Keratinocyte (primary cell): ENCODE measurements at regions not wholly inside any gene's neighbourhood (a gene's known extent, or its start where the extent isn't known, plus 50 kb on each side); places are given as distances from the start of the nearest gene placed in this dataset.

Source experiments
- DNase-seq: peaks from one replicate; pipeline ENCODE4 v3.0.0-alpha.2; 2011; ENCODE audit warnings: low read depth, missing footprints, low spot score
- FAIRE-seq: peaks from 2 replicates; lab custom pipeline; 2011; peaks lifted over from hg19 to GRCh38; lab: Jason Lieb, UNC
- H2AFZ ChIP-seq: 2 replicates; pipeline ENCODE4 v1.6.0; 2012; ENCODE audit warnings: low read length, control low read depth, inconsistent platforms; ENCODE audit not compliant: control insufficient read depth
- H3K27ac ChIP-seq: 2 replicates; pipeline ENCODE4 v1.5.1; 2011; ENCODE audit warnings: low read length; ENCODE audit not compliant: control insufficient read depth, insufficient read depth
- H3K27me3 ChIP-seq: 3 replicates; pipeline ENCODE4 v1.6.0; 2011; ENCODE audit warnings: low read length; ENCODE audit not compliant: control insufficient read depth, insufficient read depth; ENCODE audit errors: extremely low read depth
- H3K36me3 ChIP-seq, 2 experiments: 2 replicates in 1 of 2; 3 replicates in 1 of 2; pipeline ENCODE4 v1.5.1; 2011; ENCODE audit warnings: low read length in 2 of 2, mild to moderate bottlenecking in 1 of 2; ENCODE audit not compliant: control insufficient read depth in 2 of 2, insufficient read depth in 2 of 2; ENCODE audit errors: extremely low read depth in 1 of 2
- H3K4me1 ChIP-seq: 3 replicates; pipeline ENCODE4 v1.5.1; 2011; ENCODE audit warnings: low read length; ENCODE audit not compliant: control insufficient read depth, insufficient read depth; ENCODE audit errors: extremely low read depth
- H3K4me2 ChIP-seq: 3 replicates; pipeline ENCODE4 v1.6.0; 2011; ENCODE audit warnings: low read depth, low read length; ENCODE audit not compliant: control insufficient read depth, insufficient read depth; ENCODE audit errors: extremely low read depth
- H3K4me3 ChIP-seq, 3 experiments: fragments of 200-600 bp in 1 of 3; sonication (generic) in 1 of 3; 2 replicates in 2 of 3; 3 replicates in 1 of 3; pipeline ENCODE4 v1.5.1; 2011 to 2016; ENCODE audit warnings: low read length in 3 of 3, mild to moderate bottlenecking in 3 of 3, control low read depth in 2 of 3, inconsistent platforms in 1 of 3, low read depth in 1 of 3, mixed read lengths in 1 of 3, mixed run types in 1 of 3, moderate library complexity in 1 of 3; ENCODE audit not compliant: control insufficient read depth in 2 of 3, insufficient read depth in 2 of 3; ENCODE audit errors: extremely low read depth in 1 of 3
- H3K79me2 ChIP-seq: 2 replicates; pipeline ENCODE4 v1.6.0; 2012; ENCODE audit warnings: low read length; ENCODE audit not compliant: control insufficient read depth, insufficient read depth
- H3K9ac ChIP-seq: 3 replicates; pipeline ENCODE4 v1.6.0; 2011; ENCODE audit warnings: low read length; ENCODE audit not compliant: control insufficient read depth, insufficient read depth; ENCODE audit errors: extremely low read depth
- H3K9me1 ChIP-seq: 3 replicates; pipeline ENCODE4 v1.6.0; 2011; ENCODE audit warnings: low read length; ENCODE audit not compliant: control insufficient read depth, insufficient read depth; ENCODE audit errors: extremely low read depth
- H3K9me3 ChIP-seq: 2 replicates; pipeline ENCODE4 v1.5.1; 2012; ENCODE audit warnings: low read depth, low read length; ENCODE audit not compliant: control insufficient read depth
- H4K20me1 ChIP-seq: 3 replicates; pipeline ENCODE4 v1.6.0; 2011; ENCODE audit warnings: low read length; ENCODE audit not compliant: control insufficient read depth, insufficient read depth; ENCODE audit errors: extremely low read depth
- EZH2 ChIP-seq: IDR thresholded peaks from one replicate; pipeline ENCODE4 v1.6.1; 2012; ENCODE audit warnings: inconsistent platforms, mild to moderate bottlenecking, low read length, moderate library complexity
- dilution Hi-C: fragments of 300-500 bp; cut with MboI; formaldehyde crosslinking; loops from one replicate; pipeline ENCODE4 v1.7.0; 2020; ENCODE audit warnings: low sequenced_read_pairs; ENCODE audit not compliant: extremely low pct_ligation_motif_present
- TF ChIP-seq, protein P1 (sequence below), 3 experiments: IDR thresholded peaks in 1 of 3; conservative IDR thresholded peaks in 1 of 3; optimal IDR thresholded peaks in 1 of 3; 2 replicates in 2 of 3; 3 replicates in 1 of 3; pipeline versions ENCODE3 to v1.5.1; 2011; ENCODE audit warnings: low read length in 3 of 3, mild to moderate bottlenecking in 3 of 3, moderate library complexity in 2 of 3, control low read depth in 1 of 3, inconsistent platforms in 1 of 3; ENCODE audit not compliant: insufficient read depth in 2 of 3; ENCODE audit errors: extremely low read depth in 1 of 3

DNA sequence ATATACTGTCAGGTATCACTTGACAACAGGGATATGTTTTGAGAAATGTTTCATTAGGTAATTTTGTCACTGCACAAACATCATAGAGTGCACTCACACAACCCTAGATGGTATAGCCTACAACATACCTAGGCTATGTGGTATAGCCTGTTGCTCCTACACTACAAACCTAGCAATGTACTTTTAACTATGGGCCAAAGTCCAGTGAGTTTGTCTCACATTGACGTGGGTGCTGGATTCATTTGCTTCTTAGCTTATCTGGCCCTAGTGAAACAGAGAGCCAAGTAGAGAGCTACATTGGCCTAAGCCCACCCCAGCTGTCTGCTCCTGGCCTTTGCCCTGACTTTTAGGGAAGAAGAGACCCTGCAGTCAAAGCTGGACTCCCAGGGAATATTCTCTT lies 180.7 kb upstream of the EGFLAM start:
- FAIRE-seq: no peak
- Histone ChIP-seq H3K4me3 (no peak overlapping the region), H3K9me1 (no peaks in the 10 kb centered on the region), H4K20me1 (no peaks in the 10 kb centered on the region), H3K9ac (no peak overlapping the region), H3K27me3 (no peaks in the 10 kb centered on the region), H2AFZ (no peak overlapping the region), H3K4me2 (no peak overlapping the region), H3K9me3 (no peaks in the 10 kb centered on the region), H3K79me2 (no peaks in the 10 kb centered on the region), H3K36me3 (no peaks in the 10 kb centered on the region), H3K4me1 (peaks cover 6% of the 10 kb centered on the region), H3K27ac (no peak overlapping the region)
- dilution Hi-C loops: no loop called here
- no peak for TF ChIP-seq EZH2
- TF ChIP-seq, protein P1, sequence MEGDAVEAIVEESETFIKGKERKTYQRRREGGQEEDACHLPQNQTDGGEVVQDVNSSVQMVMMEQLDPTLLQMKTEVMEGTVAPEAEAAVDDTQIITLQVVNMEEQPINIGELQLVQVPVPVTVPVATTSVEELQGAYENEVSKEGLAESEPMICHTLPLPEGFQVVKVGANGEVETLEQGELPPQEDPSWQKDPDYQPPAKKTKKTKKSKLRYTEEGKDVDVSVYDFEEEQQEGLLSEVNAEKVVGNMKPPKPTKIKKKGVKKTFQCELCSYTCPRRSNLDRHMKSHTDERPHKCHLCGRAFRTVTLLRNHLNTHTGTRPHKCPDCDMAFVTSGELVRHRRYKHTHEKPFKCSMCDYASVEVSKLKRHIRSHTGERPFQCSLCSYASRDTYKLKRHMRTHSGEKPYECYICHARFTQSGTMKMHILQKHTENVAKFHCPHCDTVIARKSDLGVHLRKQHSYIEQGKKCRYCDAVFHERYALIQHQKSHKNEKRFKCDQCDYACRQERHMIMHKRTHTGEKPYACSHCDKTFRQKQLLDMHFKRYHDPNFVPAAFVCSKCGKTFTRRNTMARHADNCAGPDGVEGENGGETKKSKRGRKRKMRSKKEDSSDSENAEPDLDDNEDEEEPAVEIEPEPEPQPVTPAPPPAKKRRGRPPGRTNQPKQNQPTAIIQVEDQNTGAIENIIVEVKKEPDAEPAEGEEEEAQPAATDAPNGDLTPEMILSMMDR (optimal IDR thresholded peaks at IDR 0.05 in 1 of 3, IDR thresholded peaks at IDR 0.05 in 1 of 3, conservative IDR thresholded peaks at IDR 0.05 in 1 of 3; ENCODE audit: extremely low read depth in 1 of 3, insufficient read depth in 2 of 3, low read length in 3 of 3): no peak
- no peak for DNase-seq

DNA sequence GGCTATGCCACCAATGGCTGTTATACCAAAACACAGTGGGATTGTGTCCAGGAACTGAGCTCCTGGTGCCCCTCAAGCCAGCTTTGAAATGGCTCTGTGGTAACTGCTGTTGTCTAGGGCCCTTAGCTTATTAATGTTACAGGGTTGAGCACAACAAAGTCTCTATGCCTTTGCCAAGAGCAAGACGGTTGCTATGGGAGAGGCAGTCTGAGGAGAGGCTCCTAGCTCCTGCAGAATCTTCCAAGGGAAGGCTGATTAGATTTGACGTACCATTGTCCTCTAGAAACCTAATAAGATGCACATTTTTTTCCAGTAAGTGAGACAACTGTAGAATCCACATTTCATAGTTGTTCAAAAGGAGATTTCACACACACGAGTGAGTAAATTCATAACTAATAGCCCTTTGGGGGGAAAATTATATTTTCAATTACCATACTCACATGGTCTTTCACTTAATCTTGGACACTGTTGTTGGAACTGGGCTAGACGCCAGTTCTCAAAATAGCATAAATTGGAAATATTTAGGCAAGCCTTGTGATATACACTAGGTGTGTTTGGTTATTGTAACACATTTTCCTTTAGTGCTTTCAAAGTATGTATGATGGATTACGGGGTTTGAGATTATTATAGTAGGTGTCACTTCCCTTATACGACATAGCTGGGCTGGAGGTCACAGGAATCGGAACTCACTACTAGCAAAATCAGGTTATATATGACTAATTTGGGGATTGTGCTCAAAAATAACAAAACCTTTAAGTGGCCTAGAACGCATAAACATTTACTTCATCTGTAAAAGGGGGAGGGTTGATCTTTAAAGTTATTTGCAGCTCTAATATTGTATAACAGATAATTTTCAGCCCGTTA lies 186.3 kb upstream of the EGFLAM start:
- no peak for DNase-seq
- dilution Hi-C loops: no loop called here
- FAIRE-seq: no peak

More for the DNA sequence above, 186.3 kb upstream of the EGFLAM start:
- Histone ChIP-seq H4K20me1 (no peaks in the 10 kb centered on the region), H3K36me3 (no peaks in the 10 kb centered on the region), H3K79me2 (no peaks in the 10 kb centered on the region), H3K27ac (no peak overlapping the region), H3K4me3 (no peak overlapping the region), H3K9me1 (no peaks in the 10 kb centered on the region), H3K4me1 (peaks cover 8% of the 10 kb centered on the region), H3K4me2 (no peak overlapping the region), H3K9me3 (no peaks in the 10 kb centered on the region), H3K9ac (no peak overlapping the region), H2AFZ (no peak overlapping the region), H3K27me3 (no peaks in the 10 kb centered on the region)
- TF ChIP-seq, protein P1 (optimal IDR thresholded peaks at IDR 0.05 in 1 of 3, IDR thresholded peaks at IDR 0.05 in 1 of 3, conservative IDR thresholded peaks at IDR 0.05 in 1 of 3; ENCODE audit: extremely low read depth in 1 of 3, insufficient read depth in 2 of 3, low read length in 3 of 3): no peak
- TF ChIP-seq EZH2: no peak
